Skeletal muscle satellite cell (primary cell): ENCODE measurements at regions not wholly inside any gene's neighbourhood (a gene's known extent, or its start where the extent isn't known, plus 50 kb on each side); places are given as distances from the start of the nearest gene placed in this dataset.

ENCODE experiments used
- H3K27me3 ChIP-seq: 2 replicates; pipeline ENCODE4 v1.7.0; 2013; ENCODE audit warnings: low read length; ENCODE audit not compliant: control insufficient read depth, insufficient read depth
- H3K36me3 ChIP-seq: 2 replicates; pipeline ENCODE4 v1.7.0; 2013; ENCODE audit warnings: mild to moderate bottlenecking, control low read depth, low read length; ENCODE audit not compliant: insufficient read depth
- H3K4me1 ChIP-seq: 2 replicates; pipeline ENCODE4 v1.7.0; 2013; ENCODE audit warnings: low read length; ENCODE audit not compliant: control insufficient read depth, insufficient read depth
- H3K4me2 ChIP-seq: 2 replicates; pipeline ENCODE4 v1.7.0; 2013; ENCODE audit warnings: mild to moderate bottlenecking, low read length
- H3K4me3 ChIP-seq: 2 replicates; pipeline ENCODE4 v1.7.0; 2013; ENCODE audit warnings: low read length
- H3K9ac ChIP-seq: 2 replicates; pipeline ENCODE4 v1.7.0; 2013; ENCODE audit warnings: mild to moderate bottlenecking, low read depth, low read length, moderate library complexity
- H3K9me3 ChIP-seq: replicated peaks from 2 replicates; pipeline ENCODE4 v1.7.0; 2013; ENCODE audit warnings: mild to moderate bottlenecking, control low read depth, low read length

GRCh38 chr9:109599131-109599530, 101.0 kb upstream of the PTPN3 start:
- peaks cover 15% of the 10 kb centered on the region for H3K27me3 ChIP-seq
- H3K9ac ChIP-seq: no peak overlapping the region
- no peaks in the 10 kb centered on the region for H3K4me1 ChIP-seq
- no peak overlapping the region for H3K4me3 ChIP-seq
- no peaks in the 10 kb centered on the region for H3K9me3 ChIP-seq
- H3K4me2 ChIP-seq: no peak overlapping the region
- H3K36me3 ChIP-seq: no peaks in the 10 kb centered on the region

- Histone ChIP-seq H3K9me3 (no peaks in the 10 kb centered on the region), H3K27me3 (peaks cover 17% of the 10 kb centered on the region), H3K36me3 (no peaks in the 10 kb centered on the region), H3K4me2 (no peak overlapping the region), H3K4me3 (no peak overlapping the region), H3K9ac (no peak overlapping the region), H3K4me1 (no peaks in the 10 kb centered on the region)
These were observed 101.6 kb upstream of the PTPN3 start for GRCh38 chr9:109599711-109600110.

- Histone ChIP-seq H3K4me1 (no peaks in the 10 kb centered on the region), H3K4me2 (no peak overlapping the region), H3K4me3 (no peak overlapping the region), H3K27me3 (peaks cover 17% of the 10 kb centered on the region), H3K36me3 (no peaks in the 10 kb centered on the region), H3K9me3 (no peaks in the 10 kb centered on the region), H3K9ac (no peak overlapping the region)
These were observed 102.0 kb upstream of the PTPN3 start for GRCh38 chr9:109600142-109600541.

GRCh38 chr9:109601181-109601580, 103.1 kb upstream of the PTPN3 start:
- Histone ChIP-seq H3K36me3 (no peaks in the 10 kb centered on the region), H3K4me1 (no peaks in the 10 kb centered on the region), H3K9ac (no peak overlapping the region), H3K4me2 (no peak overlapping the region), H3K27me3 (peaks cover 17% of the 10 kb centered on the region), H3K9me3 (no peaks in the 10 kb centered on the region), H3K4me3 (no peak overlapping the region)

GRCh38 chr9:109602987-109603386, 104.9 kb upstream of the PTPN3 start:
- Histone ChIP-seq H3K27me3 (peaks cover 17% of the 10 kb centered on the region), H3K9me3 (no peaks in the 10 kb centered on the region), H3K36me3 (no peaks in the 10 kb centered on the region), H3K4me2 (no peak overlapping the region), H3K9ac (no peak overlapping the region), H3K4me1 (no peaks in the 10 kb centered on the region), H3K4me3 (no peak overlapping the region)

GRCh38 chr9:109604131-109604530, 106.0 kb upstream of the PTPN3 start:
- H3K27me3 ChIP-seq: peaks cover 17% of the 10 kb centered on the region
- H3K4me1 ChIP-seq: no peaks in the 10 kb centered on the region
- no peaks in the 10 kb centered on the region for H3K9me3 ChIP-seq
- no peak overlapping the region for H3K4me3 ChIP-seq
- no peaks in the 10 kb centered on the region for H3K36me3 ChIP-seq
- no peak overlapping the region for H3K4me2 ChIP-seq
- no peak overlapping the region for H3K9ac ChIP-seq

- Histone ChIP-seq H3K4me1 (no peaks in the 10 kb centered on the region), H3K27me3 (peaks cover 17% of the 10 kb centered on the region), H3K4me3 (no peak overlapping the region), H3K9ac (no peak overlapping the region), H3K9me3 (no peaks in the 10 kb centered on the region), H3K4me2 (no peak overlapping the region), H3K36me3 (no peaks in the 10 kb centered on the region)
These were observed 106.7 kb upstream of the PTPN3 start for GRCh38 chr9:109604781-109605180.

GRCh38 chr9:109609060-109609459, 111.0 kb upstream of the PTPN3 start:
- H3K36me3 ChIP-seq: no peaks in the 10 kb centered on the region
- no peaks in the 10 kb centered on the region for H3K4me1 ChIP-seq
- no peak overlapping the region for H3K4me3 ChIP-seq
- peaks cover 9% of the 10 kb centered on the region for H3K27me3 ChIP-seq
- no peak overlapping the region for H3K9ac ChIP-seq
- no peaks in the 10 kb centered on the region for H3K9me3 ChIP-seq
- H3K4me2 ChIP-seq: no peak overlapping the region

- H3K4me2 ChIP-seq: no peak overlapping the region
- H3K9ac ChIP-seq: no peak overlapping the region
- no peaks in the 10 kb centered on the region for H3K36me3 ChIP-seq
- H3K4me3 ChIP-seq: no peak overlapping the region
- H3K27me3 ChIP-seq: peaks cover 31% of the 10 kb centered on the region
- no peaks in the 10 kb centered on the region for H3K4me1 ChIP-seq
- H3K9me3 ChIP-seq: no peaks in the 10 kb centered on the region
These were observed 118.5 kb upstream of the PTPN3 start for GRCh38 chr9:109616571-109617120.

- no peaks in the 10 kb centered on the region for H3K4me1 ChIP-seq
- H3K9ac ChIP-seq: no peak overlapping the region
- H3K36me3 ChIP-seq: no peaks in the 10 kb centered on the region
- no peaks in the 10 kb centered on the region for H3K9me3 ChIP-seq
- no peak overlapping the region for H3K4me3 ChIP-seq
- H3K4me2 ChIP-seq: no peak overlapping the region
- H3K27me3 ChIP-seq: peaks cover 31% of the 10 kb centered on the region
These were observed 121.2 kb upstream of the PTPN3 start for GRCh38 chr9:109619310-109619709.

- no peak overlapping the region for H3K9ac ChIP-seq
- no peaks in the 10 kb centered on the region for H3K4me1 ChIP-seq
- no peak overlapping the region for H3K4me3 ChIP-seq
- no peaks in the 10 kb centered on the region for H3K36me3 ChIP-seq
- H3K27me3 ChIP-seq: peaks cover 50% of the 10 kb centered on the region
- no peak overlapping the region for H3K4me2 ChIP-seq
- no peaks in the 10 kb centered on the region for H3K9me3 ChIP-seq
These were observed 126.0 kb upstream of the PTPN3 start for GRCh38 chr9:109624143-109624542.

- no peak overlapping the region for H3K9ac ChIP-seq
- no peak overlapping the region for H3K4me3 ChIP-seq
- H3K9me3 ChIP-seq: no peaks in the 10 kb centered on the region
- H3K36me3 ChIP-seq: no peaks in the 10 kb centered on the region
- H3K27me3 ChIP-seq: peaks cover 53% of the 10 kb centered on the region
- H3K4me2 ChIP-seq: no peak overlapping the region
- H3K4me1 ChIP-seq: no peaks in the 10 kb centered on the region
These were observed 126.8 kb upstream of the PTPN3 start for GRCh38 chr9:109624896-109625295.
